K562 (cell line): ENCODE measurements at regions not wholly inside any gene's neighbourhood (a gene's known extent, or its start where the extent isn't known, plus 50 kb on each side); places are given as distances from the start of the nearest gene placed in this dataset.

Experiments
- CBX1 ChIP-seq: sonication (generic); IDR thresholded peaks from 2 replicates; pipeline ENCODE4 v1.6.1; 2016; ENCODE audit warnings: antibody characterized with exemption, low read depth, mild to moderate bottlenecking
- CHD2 ChIP-seq: IDR thresholded peaks from 2 replicates; pipeline ENCODE4 v1.6.1; 2011; ENCODE audit warnings: low read depth, low read length
- EP300 ChIP-seq: IDR thresholded peaks from 2 replicates; pipeline ENCODE4 v1.6.1; 2012; ENCODE audit warnings: low read length, improper control_type of control experiment
- HDAC6 ChIP-seq: IDR thresholded peaks from 2 replicates; pipeline ENCODE4 v1.6.1; 2012; ENCODE audit warnings: low read depth, mild to moderate bottlenecking, control low read depth, inconsistent platforms, low read length, moderate library complexity
- MTA1 ChIP-seq: fragments of 450-650 bp; IDR thresholded peaks from 2 replicates; pipeline ENCODE4 v1.6.1; 2017; ENCODE audit warnings: borderline replicate concordance
- NR3C1 ChIP-seq: sonication (generic); formaldehyde crosslinking; IDR thresholded peaks from 2 replicates; pipeline ENCODE4 v1.8.1; 2022; ENCODE audit warnings: missing genetic modification reagents
- NR4A1 ChIP-seq, 2 experiments: fragments of 250-450 bp in 1 of 2; fragments of 450-650 bp in 1 of 2; sonication (Bioruptor Pico) in 1 of 2; IDR thresholded peaks; 2 replicates each; pipeline versions ENCODE4 v1.4.0 to v1.6.1; 2016 to 2020; ENCODE audit warnings: mild to moderate bottlenecking in 2 of 2, missing compliant biosample characterization in 1 of 2, missing genetic modification characterization in 1 of 2, moderate library complexity in 1 of 2
- PHB ChIP-seq: fragments of 250-450 bp; sonication (Bioruptor Pico); IDR thresholded peaks from 2 replicates; pipeline ENCODE4 v1.5.0; 2021
- POLR2A ChIP-seq: fragments of 450-650 bp; conservative IDR thresholded peaks from 2 replicates; pipeline ENCODE4 v1.6.1; 2016
- POLR2AphosphoS5 ChIP-seq: IDR thresholded peaks from 2 replicates; pipeline ENCODE4 v1.6.1; 2011; ENCODE audit warnings: mild to moderate bottlenecking, low read depth, low read length, moderate library complexity; ENCODE audit not compliant: control insufficient read depth, insufficient read depth
- TF ChIP-seq, protein P1 (sequence below): fragments of 250-450 bp; sonication (Bioruptor Pico); IDR thresholded peaks from 2 replicates; pipeline ENCODE4 v1.8.0; 2021; ENCODE audit warnings: moderate library complexity, mild to moderate bottlenecking, inconsistent platforms
- TF ChIP-seq, protein P2 (sequence below): sonication (generic); formaldehyde crosslinking; IDR thresholded peaks from 2 replicates; pipeline ENCODE4 v1.4.0; 2020; ENCODE audit warnings: mild to moderate bottlenecking, missing genetic modification reagents
- TF ChIP-seq, protein P3 (sequence below), 2 experiments: fragments of 450-650 bp; IDR thresholded peaks; 2 replicates each; pipeline ENCODE4 v1.6.1; 2016; ENCODE audit warnings: mild to moderate bottlenecking in 2 of 2, borderline replicate concordance in 1 of 2, low read depth in 1 of 2, moderate library complexity in 1 of 2
- TF ChIP-seq, protein P4 (sequence below): fragments of 200-800 bp; sonication (Bioruptor generic); IDR thresholded peaks from 2 replicates; pipeline ENCODE4 v1.6.1; 2017; ENCODE audit warnings: missing genetic modification characterization, missing compliant biosample characterization

DNA sequence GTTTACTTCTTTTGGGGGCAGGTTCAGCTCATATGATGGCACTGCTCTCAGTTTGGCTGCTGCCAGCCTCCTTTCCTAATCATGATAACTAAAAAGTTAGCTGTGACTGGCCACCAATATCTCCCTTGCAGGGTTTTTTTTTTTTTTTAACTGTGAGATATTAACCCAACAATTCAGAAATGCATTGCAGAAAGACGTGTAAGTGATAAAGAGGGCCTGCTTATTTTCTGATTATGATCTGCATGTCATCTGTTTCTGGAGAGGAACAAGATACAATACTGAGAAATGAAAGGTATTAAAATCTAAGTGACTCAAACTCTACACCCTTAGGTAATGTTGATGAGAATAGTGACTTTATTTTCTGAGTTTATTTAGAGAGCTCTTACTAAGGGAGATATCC, 905.6 kb downstream of the SOCS6 start:
- TF ChIP-seq PHB (no peak), NR3C1 (no peak), NR4A1 (CRISPR knock-in tag; IDR thresholded peaks at IDR 0.05) (no peak), NR4A1 (tag; IDR thresholded peaks at IDR 0.05) (no peak), MTA1 (no peak), CBX1 (no peak), EP300 (no peak), CHD2 (no peak), HDAC6 (no peak), POLR2AphosphoS5 (no peak), POLR2A (no peak)
- TF ChIP-seq, protein P1, sequence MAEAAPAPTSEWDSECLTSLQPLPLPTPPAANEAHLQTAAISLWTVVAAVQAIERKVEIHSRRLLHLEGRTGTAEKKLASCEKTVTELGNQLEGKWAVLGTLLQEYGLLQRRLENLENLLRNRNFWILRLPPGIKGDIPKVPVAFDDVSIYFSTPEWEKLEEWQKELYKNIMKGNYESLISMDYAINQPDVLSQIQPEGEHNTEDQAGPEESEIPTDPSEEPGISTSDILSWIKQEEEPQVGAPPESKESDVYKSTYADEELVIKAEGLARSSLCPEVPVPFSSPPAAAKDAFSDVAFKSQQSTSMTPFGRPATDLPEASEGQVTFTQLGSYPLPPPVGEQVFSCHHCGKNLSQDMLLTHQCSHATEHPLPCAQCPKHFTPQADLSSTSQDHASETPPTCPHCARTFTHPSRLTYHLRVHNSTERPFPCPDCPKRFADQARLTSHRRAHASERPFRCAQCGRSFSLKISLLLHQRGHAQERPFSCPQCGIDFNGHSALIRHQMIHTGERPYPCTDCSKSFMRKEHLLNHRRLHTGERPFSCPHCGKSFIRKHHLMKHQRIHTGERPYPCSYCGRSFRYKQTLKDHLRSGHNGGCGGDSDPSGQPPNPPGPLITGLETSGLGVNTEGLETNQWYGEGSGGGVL = no peak
- TF ChIP-seq, protein P2, sequence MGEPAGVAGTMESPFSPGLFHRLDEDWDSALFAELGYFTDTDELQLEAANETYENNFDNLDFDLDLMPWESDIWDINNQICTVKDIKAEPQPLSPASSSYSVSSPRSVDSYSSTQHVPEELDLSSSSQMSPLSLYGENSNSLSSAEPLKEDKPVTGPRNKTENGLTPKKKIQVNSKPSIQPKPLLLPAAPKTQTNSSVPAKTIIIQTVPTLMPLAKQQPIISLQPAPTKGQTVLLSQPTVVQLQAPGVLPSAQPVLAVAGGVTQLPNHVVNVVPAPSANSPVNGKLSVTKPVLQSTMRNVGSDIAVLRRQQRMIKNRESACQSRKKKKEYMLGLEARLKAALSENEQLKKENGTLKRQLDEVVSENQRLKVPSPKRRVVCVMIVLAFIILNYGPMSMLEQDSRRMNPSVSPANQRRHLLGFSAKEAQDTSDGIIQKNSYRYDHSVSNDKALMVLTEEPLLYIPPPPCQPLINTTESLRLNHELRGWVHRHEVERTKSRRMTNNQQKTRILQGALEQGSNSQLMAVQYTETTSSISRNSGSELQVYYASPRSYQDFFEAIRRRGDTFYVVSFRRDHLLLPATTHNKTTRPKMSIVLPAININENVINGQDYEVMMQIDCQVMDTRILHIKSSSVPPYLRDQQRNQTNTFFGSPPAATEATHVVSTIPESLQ (CRISPR knock-in tag) = no peak
- TF ChIP-seq, protein P3, sequence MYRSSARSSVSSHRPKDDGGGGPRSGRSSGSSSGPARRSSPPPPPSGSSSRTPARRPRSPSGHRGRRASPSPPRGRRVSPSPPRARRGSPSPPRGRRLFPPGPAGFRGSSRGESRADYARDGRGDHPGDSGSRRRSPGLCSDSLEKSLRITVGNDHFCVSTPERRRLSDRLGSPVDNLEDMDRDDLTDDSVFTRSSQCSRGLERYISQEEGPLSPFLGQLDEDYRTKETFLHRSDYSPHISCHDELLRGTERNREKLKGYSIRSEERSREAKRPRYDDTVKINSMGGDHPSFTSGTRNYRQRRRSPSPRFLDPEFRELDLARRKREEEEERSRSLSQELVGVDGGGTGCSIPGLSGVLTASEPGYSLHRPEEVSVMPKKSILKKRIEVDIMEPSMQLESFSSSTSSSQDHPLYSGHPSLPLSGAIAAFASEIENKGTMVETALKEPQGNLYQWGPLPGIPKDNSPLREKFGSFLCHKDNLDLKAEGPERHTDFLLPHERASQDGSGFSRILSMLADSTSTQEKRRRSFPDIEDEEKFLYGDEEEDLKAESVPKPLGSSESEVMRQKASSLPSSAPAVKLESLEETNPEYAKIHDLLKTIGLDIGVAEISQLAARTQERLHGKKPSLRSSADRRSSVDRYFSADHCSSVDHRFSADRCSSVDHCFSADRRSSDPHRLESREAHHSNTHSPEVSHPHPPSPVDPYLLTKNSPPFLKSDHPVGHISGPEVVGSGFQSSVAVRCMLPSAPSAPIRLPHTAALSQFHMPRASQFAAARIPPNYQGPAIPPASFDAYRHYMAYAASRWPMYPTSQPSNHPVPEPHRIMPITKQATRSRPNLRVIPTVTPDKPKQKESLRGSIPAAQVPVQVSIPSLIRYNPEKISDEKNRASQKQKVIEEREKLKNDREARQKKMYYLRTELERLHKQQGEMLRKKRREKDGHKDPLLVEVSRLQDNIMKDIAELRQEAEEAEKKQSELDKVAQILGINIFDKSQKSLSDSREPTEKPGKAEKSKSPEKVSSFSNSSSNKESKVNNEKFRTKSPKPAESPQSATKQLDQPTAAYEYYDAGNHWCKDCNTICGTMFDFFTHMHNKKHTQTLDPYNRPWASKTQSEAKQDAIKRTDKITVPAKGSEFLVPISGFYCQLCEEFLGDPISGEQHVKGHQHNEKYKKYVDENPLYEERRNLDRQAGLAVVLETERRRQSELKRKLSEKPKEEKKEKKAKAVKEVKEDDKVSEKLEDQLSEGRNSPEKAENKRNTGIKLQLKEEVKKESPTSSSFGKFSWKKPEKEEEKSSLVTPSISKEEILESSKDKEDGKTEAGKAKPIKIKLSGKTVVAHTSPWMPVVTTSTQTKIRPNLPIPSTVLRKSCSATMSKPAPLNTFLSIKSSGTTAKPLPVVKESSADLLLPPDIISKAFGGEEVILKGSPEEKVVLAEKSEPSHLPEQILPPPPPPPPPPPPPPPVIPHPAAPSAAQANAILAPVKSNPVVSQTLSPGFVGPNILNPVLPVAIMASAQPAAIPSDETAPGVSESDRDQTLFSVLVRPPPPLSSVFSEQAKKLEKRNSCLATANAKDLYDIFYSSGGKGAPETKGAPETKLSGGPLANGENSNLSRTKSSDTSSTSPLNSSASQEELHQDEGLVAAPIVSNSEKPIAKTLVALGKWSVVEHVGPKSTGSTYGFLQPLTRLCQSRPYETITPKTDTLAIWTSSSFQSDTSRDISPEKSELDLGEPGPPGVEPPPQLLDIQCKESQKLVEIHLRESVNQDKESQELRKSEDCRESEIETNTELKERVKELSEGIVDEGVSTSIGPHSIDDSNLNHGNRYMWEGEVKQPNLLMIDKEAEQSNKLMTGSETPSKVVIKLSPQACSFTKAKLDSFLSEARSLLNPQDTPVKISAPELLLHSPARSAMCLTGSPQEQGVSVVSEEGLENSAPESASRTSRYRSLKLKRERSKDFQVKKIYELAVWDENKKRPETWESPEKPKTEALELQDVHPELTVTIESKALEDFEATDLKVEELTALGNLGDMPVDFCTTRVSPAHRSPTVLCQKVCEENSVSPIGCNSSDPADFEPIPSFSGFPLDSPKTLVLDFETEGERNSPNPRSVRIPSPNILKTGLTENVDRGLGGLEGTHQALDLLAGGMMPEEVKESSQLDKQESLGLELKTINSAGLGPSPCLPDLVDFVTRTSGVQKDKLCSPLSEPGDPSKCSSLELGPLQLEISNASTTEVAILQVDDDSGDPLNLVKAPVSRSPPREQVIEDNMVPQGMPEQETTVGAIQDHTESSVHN (IDR thresholded peaks at IDR 0.05; ENCODE audit: borderline replicate concordance in 1 of 2, low read depth in 1 of 2) = no peak
- TF ChIP-seq, protein P4, sequence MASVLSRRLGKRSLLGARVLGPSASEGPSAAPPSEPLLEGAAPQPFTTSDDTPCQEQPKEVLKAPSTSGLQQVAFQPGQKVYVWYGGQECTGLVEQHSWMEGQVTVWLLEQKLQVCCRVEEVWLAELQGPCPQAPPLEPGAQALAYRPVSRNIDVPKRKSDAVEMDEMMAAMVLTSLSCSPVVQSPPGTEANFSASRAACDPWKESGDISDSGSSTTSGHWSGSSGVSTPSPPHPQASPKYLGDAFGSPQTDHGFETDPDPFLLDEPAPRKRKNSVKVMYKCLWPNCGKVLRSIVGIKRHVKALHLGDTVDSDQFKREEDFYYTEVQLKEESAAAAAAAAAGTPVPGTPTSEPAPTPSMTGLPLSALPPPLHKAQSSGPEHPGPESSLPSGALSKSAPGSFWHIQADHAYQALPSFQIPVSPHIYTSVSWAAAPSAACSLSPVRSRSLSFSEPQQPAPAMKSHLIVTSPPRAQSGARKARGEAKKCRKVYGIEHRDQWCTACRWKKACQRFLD = no peak
